ENCODE measurements at regions not wholly inside any gene's neighbourhood (a gene's known extent, or its start where the extent isn't known, plus 50 kb on each side); places are given as distances from the start of the nearest gene placed in this dataset.

- TF ChIP-seq, protein P1, sequence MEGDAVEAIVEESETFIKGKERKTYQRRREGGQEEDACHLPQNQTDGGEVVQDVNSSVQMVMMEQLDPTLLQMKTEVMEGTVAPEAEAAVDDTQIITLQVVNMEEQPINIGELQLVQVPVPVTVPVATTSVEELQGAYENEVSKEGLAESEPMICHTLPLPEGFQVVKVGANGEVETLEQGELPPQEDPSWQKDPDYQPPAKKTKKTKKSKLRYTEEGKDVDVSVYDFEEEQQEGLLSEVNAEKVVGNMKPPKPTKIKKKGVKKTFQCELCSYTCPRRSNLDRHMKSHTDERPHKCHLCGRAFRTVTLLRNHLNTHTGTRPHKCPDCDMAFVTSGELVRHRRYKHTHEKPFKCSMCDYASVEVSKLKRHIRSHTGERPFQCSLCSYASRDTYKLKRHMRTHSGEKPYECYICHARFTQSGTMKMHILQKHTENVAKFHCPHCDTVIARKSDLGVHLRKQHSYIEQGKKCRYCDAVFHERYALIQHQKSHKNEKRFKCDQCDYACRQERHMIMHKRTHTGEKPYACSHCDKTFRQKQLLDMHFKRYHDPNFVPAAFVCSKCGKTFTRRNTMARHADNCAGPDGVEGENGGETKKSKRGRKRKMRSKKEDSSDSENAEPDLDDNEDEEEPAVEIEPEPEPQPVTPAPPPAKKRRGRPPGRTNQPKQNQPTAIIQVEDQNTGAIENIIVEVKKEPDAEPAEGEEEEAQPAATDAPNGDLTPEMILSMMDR (IDR thresholded peaks at IDR 0.05; ENCODE audit: low read depth, low read length, missing input control), result no peak
- TF ChIP-seq, protein P2, sequence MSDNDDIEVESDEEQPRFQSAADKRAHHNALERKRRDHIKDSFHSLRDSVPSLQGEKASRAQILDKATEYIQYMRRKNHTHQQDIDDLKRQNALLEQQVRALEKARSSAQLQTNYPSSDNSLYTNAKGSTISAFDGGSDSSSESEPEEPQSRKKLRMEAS (IDR thresholded peaks at IDR 0.05), result no peak
- TF ChIP-seq, protein P3, sequence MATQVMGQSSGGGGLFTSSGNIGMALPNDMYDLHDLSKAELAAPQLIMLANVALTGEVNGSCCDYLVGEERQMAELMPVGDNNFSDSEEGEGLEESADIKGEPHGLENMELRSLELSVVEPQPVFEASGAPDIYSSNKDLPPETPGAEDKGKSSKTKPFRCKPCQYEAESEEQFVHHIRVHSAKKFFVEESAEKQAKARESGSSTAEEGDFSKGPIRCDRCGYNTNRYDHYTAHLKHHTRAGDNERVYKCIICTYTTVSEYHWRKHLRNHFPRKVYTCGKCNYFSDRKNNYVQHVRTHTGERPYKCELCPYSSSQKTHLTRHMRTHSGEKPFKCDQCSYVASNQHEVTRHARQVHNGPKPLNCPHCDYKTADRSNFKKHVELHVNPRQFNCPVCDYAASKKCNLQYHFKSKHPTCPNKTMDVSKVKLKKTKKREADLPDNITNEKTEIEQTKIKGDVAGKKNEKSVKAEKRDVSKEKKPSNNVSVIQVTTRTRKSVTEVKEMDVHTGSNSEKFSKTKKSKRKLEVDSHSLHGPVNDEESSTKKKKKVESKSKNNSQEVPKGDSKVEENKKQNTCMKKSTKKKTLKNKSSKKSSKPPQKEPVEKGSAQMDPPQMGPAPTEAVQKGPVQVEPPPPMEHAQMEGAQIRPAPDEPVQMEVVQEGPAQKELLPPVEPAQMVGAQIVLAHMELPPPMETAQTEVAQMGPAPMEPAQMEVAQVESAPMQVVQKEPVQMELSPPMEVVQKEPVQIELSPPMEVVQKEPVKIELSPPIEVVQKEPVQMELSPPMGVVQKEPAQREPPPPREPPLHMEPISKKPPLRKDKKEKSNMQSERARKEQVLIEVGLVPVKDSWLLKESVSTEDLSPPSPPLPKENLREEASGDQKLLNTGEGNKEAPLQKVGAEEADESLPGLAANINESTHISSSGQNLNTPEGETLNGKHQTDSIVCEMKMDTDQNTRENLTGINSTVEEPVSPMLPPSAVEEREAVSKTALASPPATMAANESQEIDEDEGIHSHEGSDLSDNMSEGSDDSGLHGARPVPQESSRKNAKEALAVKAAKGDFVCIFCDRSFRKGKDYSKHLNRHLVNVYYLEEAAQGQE (IDR thresholded peaks at IDR 0.05), result no peak
- no peak for TF ChIP-seq YY1 (IDR thresholded peaks at IDR 0.05)
Observed at GRCh38 chr14:87282266-87282665, 710.7 kb downstream of the GALC start.
